ENCODE measurements at regions not wholly inside any gene's neighbourhood (a gene's known extent, or its start where the extent isn't known, plus 50 kb on each side); places are given as distances from the start of the nearest gene placed in this dataset.

DNA sequence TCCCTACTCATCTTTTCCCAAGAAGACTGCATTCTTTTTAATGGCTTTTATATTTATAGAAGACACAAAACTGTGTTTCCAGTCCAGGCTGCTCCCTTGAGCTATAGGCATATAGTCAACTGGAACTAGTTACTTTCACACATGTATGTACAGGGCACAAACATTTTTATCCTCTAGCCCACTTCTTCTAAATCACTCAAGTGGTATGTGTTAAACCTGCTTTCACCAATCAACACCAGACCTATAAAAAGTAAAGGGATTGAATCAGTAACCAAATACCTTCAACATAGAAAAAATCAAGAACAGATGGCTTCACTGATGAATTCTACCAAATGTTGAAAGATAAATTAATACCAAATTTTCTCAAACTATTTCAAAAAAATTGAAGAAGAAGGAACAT, 584.2 kb upstream of the SLITRK1 start:
- no peaks in the 10 kb centered on the region for H3K36me3 ChIP-seq (ENCODE audit: control insufficient read depth in 1 of 2, insufficient read depth in 2 of 2, low read length in 2 of 2)
- peaks cover 4 to 8% of the 10 kb centered on the region in 2 donors for H3K9me3 ChIP-seq (ENCODE audit: control insufficient read depth in 1 of 2, low read length in 2 of 2)
- H3K4me3 ChIP-seq (ENCODE audit: low read depth in 1 of 2, low read length in 2 of 2): no peak overlapping the region

DNA sequence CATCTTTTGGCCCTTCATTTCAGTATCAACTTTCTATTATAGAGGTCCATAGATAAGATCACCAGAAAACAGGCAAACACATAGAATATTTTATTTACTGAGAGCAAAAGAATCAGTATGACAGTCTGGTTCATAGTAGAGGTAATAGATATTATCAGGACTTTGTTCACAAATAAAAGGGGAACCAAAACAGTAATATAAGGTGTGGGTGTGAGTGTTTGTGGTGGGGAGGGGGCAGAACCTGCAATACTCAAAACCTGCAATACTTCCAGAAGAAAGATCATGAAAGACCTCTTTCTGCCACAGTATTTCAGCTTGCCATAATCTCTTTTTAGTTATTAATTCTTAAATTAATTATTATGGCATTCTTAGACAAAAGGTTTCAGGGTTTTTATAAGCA, 578.7 kb upstream of the SLITRK1 start:
- Histone ChIP-seq H3K9me3 (ENCODE audit: control insufficient read depth in 1 of 2, low read length in 2 of 2) (peaks cover 2 to 6% of the 10 kb centered on the region in 2 donors), H3K4me3 (ENCODE audit: low read depth in 1 of 2, low read length in 2 of 2) (no peak overlapping the region), H3K9ac (ENCODE audit: low read depth in 1 of 2, low read length in 2 of 2) (no peak overlapping the region), H3K36me3 (ENCODE audit: control insufficient read depth in 1 of 2, insufficient read depth in 2 of 2, low read length in 2 of 2) (no peaks in the 10 kb centered on the region), H3K27ac (ENCODE audit: low read depth, low read length) (no peak overlapping the region), H3K27me3 (ENCODE audit: control insufficient read depth in 1 of 2, insufficient read depth in 2 of 2, low read length in 2 of 2) (no peaks in the 10 kb centered on the region), H3K4me1 (ENCODE audit: control insufficient read depth in 1 of 2, insufficient read depth in 2 of 2, low read length in 2 of 2) (no peaks in the 10 kb centered on the region)

More for the DNA sequence above, 584.2 kb upstream of the SLITRK1 start:
- H3K9ac ChIP-seq (ENCODE audit: low read depth in 1 of 2, low read length in 2 of 2): no peak overlapping the region
- H3K27me3 ChIP-seq (ENCODE audit: control insufficient read depth in 1 of 2, insufficient read depth in 2 of 2, low read length in 2 of 2): no peaks in the 10 kb centered on the region
- no peak overlapping the region for H3K27ac ChIP-seq (ENCODE audit: low read depth, low read length)
- no peaks in the 10 kb centered on the region for H3K4me1 ChIP-seq (ENCODE audit: control insufficient read depth in 1 of 2, insufficient read depth in 2 of 2, low read length in 2 of 2)

DNA sequence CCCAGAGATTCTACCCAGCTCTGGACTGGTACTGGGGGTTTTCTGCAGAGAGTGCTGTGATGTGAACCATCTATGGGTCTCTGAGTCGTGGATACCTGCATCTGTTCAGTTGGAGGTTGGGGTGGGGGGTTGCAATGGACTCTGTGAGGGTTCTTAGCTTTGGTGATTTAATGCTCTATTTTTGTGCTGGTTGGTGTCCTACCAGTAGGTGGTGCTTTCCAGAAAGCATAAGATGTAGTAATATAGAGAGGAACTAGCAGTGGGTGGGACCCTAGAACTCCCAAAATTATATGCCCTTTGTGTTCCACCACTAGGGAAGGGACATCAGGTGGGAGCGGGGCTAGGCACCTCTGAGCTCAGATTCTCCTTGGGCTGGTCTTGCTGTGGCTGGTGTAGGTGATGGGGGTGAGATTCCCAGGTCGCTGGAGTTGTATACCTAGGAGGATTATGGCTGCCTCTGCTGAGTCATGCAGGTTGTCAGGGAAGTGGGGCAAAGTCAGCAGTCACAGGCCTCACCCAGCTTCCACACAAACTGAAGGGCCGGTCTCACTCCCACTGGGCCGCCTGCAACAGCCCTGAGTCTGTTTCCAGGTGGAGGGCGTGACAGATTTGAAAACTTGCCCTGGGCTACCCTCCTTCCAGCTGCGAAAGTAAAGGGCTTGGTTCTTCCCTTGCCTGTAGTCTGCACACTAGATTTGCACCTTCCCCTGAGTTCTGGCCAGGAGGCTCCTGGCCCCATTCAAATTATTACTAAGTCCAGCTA, 573.0 kb upstream of the SLITRK1 start:
- no peaks in the 10 kb centered on the region for H3K27me3 ChIP-seq (ENCODE audit: control insufficient read depth in 1 of 2, insufficient read depth in 2 of 2, low read length in 2 of 2)
- H3K9me3 ChIP-seq (ENCODE audit: control insufficient read depth in 1 of 2, low read length in 2 of 2): peaks cover 2 to 7% of the 10 kb centered on the region in 2 donors
- H3K27ac ChIP-seq (ENCODE audit: low read depth, low read length): no peak overlapping the region
- no peak overlapping the region for H3K4me3 ChIP-seq (ENCODE audit: low read depth in 1 of 2, low read length in 2 of 2)
- H3K9ac ChIP-seq (ENCODE audit: low read depth in 1 of 2, low read length in 2 of 2): no peak overlapping the region
- no peaks in the 10 kb centered on the region for H3K36me3 ChIP-seq (ENCODE audit: control insufficient read depth in 1 of 2, insufficient read depth in 2 of 2, low read length in 2 of 2)
- H3K4me1 ChIP-seq (ENCODE audit: control insufficient read depth in 1 of 2, insufficient read depth in 2 of 2, low read length in 2 of 2): no peaks in the 10 kb centered on the region

DNA sequence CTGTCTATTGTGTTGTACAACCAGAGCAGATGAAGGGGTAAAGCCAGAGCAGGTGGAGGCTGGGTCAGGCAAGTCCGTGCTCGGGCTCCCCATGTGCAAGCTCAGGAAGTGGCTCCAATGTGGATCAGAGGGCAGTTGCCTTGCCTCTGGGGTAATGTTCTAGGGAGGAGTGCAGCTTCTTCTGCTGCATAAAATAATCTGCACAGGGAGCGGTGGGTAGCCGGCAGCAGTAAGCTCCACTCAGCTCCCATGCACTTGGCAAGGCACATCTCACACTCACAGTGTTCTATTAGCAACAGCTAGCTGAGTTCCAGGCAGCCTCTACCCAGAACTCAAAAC, 565.3 kb upstream of the SLITRK1 start:
- no peak overlapping the region for H3K4me3 ChIP-seq (ENCODE audit: low read depth in 1 of 2, low read length in 2 of 2)
- no peaks in the 10 kb centered on the region for H3K36me3 ChIP-seq (ENCODE audit: control insufficient read depth in 1 of 2, insufficient read depth in 2 of 2, low read length in 2 of 2)
- peaks cover 4 to 8% of the 10 kb centered on the region in 2 donors for H3K9me3 ChIP-seq (ENCODE audit: control insufficient read depth in 1 of 2, low read length in 2 of 2)

DNA sequence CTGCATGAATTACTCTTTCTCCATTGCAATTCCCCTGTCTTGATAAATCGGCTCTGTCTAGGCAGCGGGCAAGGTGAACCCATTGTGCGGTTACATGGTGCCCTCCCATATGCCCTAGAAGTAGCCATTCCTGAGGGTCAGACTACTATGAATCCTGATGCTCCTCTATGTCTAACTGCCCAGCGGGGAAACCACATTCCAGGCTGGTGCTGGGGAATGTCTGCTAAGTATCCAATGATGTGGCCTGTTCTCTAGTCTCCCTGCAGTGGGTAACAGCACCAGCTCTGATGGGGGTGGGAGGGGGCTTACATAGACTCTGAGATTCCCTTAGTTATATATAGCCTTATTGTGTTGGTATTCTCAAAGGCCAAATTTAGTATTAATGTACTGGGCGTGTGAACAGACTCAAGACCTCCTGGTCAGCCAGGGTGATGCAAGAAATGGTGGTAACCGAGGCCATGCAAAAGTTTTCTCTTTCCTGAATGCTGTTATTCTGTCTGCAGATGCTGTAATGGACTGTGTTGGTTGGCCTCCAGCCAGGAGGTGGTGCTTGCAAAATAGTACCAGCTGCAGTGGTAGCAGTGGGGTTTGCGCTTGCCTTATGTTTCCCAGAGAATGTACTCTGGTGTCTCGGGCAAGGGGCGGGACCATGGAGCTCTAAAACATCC, 564.8 kb upstream of the SLITRK1 start:
- Histone ChIP-seq H3K9ac (ENCODE audit: low read depth in 1 of 2, low read length in 2 of 2) (no peak overlapping the region), H3K4me3 (ENCODE audit: low read depth in 1 of 2, low read length in 2 of 2) (no peak overlapping the region), H3K9me3 (ENCODE audit: control insufficient read depth in 1 of 2, low read length in 2 of 2) (peaks cover 4 to 8% of the 10 kb centered on the region in 2 donors), H3K4me1 (ENCODE audit: control insufficient read depth in 1 of 2, insufficient read depth in 2 of 2, low read length in 2 of 2) (no peaks in the 10 kb centered on the region), H3K27ac (ENCODE audit: low read depth, low read length) (no peak overlapping the region), H3K36me3 (ENCODE audit: control insufficient read depth in 1 of 2, insufficient read depth in 2 of 2, low read length in 2 of 2) (no peaks in the 10 kb centered on the region), H3K27me3 (ENCODE audit: control insufficient read depth in 1 of 2, insufficient read depth in 2 of 2, low read length in 2 of 2) (no peaks in the 10 kb centered on the region)

More for the DNA sequence above, 565.3 kb upstream of the SLITRK1 start:
- Histone ChIP-seq H3K4me1 (ENCODE audit: control insufficient read depth in 1 of 2, insufficient read depth in 2 of 2, low read length in 2 of 2) (no peaks in the 10 kb centered on the region), H3K27ac (ENCODE audit: low read depth, low read length) (no peak overlapping the region), H3K27me3 (ENCODE audit: control insufficient read depth in 1 of 2, insufficient read depth in 2 of 2, low read length in 2 of 2) (no peaks in the 10 kb centered on the region), H3K9ac (ENCODE audit: low read depth in 1 of 2, low read length in 2 of 2) (no peak overlapping the region)

DNA sequence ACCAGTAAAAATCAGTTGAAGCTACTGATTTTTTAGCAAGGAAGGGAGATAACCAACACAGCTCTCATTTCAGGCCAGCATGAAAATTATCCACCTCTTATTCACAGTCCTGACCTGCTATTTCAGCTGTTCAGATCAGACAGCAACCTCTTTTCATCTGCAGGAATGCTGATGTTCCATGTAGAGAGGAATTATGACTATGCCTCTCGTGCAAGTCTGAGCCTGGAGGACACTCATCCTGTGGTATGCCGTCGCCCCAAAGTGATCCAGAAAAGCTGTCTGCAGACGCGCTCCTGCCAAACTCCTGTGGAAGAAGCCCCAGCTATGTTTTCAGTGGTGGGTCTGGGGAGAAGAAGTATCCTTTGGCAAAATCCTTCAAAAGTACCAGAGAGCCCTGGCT, 563.5 kb upstream of the SLITRK1 start:
- Histone ChIP-seq H3K27ac (ENCODE audit: low read depth, low read length) (no peak overlapping the region), H3K36me3 (ENCODE audit: control insufficient read depth in 1 of 2, insufficient read depth in 2 of 2, low read length in 2 of 2) (no peaks in the 10 kb centered on the region), H3K4me3 (ENCODE audit: low read depth in 1 of 2, low read length in 2 of 2) (no peak overlapping the region)

DNA sequence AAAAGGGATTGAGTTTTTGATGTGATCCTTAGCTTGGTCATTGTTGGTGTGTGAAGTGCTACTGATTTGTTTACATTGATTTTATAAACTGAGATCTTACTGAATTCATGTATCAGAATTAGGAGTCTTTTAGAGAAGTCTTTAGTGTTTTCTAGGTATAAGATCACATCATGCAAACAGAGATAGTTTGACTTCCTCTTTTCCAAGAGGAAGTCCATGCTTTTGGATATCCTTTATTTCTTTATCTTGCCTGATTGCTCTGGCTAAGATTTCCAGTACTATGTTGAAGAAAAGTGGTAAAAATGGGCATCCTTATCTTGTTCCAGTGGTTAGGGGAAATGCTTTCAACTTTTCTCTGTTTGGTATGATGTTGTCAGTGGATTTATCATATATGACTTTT, 561.2 kb upstream of the SLITRK1 start:
- peaks cover 4 to 8% of the 10 kb centered on the region in 2 donors for H3K9me3 ChIP-seq (ENCODE audit: control insufficient read depth in 1 of 2, low read length in 2 of 2)
- no peaks in the 10 kb centered on the region for H3K27me3 ChIP-seq (ENCODE audit: control insufficient read depth in 1 of 2, insufficient read depth in 2 of 2, low read length in 2 of 2)
- H3K4me3 ChIP-seq (ENCODE audit: low read depth in 1 of 2, low read length in 2 of 2): no peak overlapping the region
- H3K4me1 ChIP-seq (ENCODE audit: control insufficient read depth in 1 of 2, insufficient read depth in 2 of 2, low read length in 2 of 2): no peaks in the 10 kb centered on the region
- no peak overlapping the region for H3K9ac ChIP-seq (ENCODE audit: low read depth in 1 of 2, low read length in 2 of 2)
- no peak overlapping the region for H3K27ac ChIP-seq (ENCODE audit: low read depth, low read length)
- H3K36me3 ChIP-seq (ENCODE audit: control insufficient read depth in 1 of 2, insufficient read depth in 2 of 2, low read length in 2 of 2): no peaks in the 10 kb centered on the region

More for the DNA sequence above, 563.5 kb upstream of the SLITRK1 start:
- Histone ChIP-seq H3K27me3 (ENCODE audit: control insufficient read depth in 1 of 2, insufficient read depth in 2 of 2, low read length in 2 of 2) (no peaks in the 10 kb centered on the region), H3K9me3 (ENCODE audit: control insufficient read depth in 1 of 2, low read length in 2 of 2) (peaks cover 4 to 8% of the 10 kb centered on the region in 2 donors), H3K4me1 (ENCODE audit: control insufficient read depth in 1 of 2, insufficient read depth in 2 of 2, low read length in 2 of 2) (no peaks in the 10 kb centered on the region), H3K9ac (ENCODE audit: low read depth in 1 of 2, low read length in 2 of 2) (no peak overlapping the region)

DNA sequence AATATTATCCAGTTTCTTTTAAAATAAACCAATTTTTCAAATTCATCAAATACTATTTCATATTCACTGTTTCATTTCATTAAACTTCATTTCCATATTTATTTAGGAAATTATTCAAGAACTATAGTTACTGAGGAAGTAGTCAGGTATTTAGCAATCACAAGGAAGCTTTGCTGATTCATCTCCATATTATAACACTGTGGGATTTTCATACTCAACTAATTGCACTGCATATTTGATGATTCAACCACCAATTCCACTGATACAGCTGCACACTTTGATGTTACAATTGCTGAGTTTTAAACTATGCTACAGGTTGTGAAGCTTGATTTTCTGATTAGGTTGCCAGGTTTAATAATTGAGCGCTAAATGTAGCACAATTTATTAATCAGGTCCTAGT, 556.8 kb upstream of the SLITRK1 start:
- Histone ChIP-seq H3K36me3 (ENCODE audit: control insufficient read depth in 1 of 2, insufficient read depth in 2 of 2, low read length in 2 of 2) (no peaks in the 10 kb centered on the region), H3K27ac (ENCODE audit: low read depth, low read length) (no peak overlapping the region), H3K9me3 (ENCODE audit: control insufficient read depth in 1 of 2, low read length in 2 of 2) (peaks cover 0 to 4% of the 10 kb centered on the region in 2 donors), H3K4me1 (ENCODE audit: control insufficient read depth in 1 of 2, insufficient read depth in 2 of 2, low read length in 2 of 2) (no peaks in the 10 kb centered on the region), H3K9ac (ENCODE audit: low read depth in 1 of 2, low read length in 2 of 2) (no peak overlapping the region), H3K4me3 (ENCODE audit: low read depth in 1 of 2, low read length in 2 of 2) (no peak overlapping the region), H3K27me3 (ENCODE audit: control insufficient read depth in 1 of 2, insufficient read depth in 2 of 2, low read length in 2 of 2) (no peaks in the 10 kb centered on the region)

DNA sequence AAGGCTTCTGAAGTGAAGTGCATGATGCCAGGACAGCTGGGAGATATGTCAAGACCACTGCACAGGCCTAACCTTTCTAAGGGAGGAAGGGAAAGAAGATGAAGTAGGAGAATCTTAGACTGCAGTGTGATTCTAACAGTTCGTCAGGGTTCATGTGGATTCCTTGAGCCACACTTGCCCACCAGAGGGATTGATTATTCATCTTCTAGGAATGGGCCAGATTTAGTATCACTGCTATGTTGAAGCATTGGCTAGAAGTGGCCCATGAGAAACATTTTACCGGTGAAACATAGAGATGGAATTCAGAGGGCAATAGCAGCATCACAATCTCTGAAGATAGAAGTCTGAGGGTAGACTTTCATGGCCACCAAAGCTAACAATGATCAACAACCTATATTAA, 550.8 kb upstream of the SLITRK1 start:
- Histone ChIP-seq H3K4me1 (ENCODE audit: control insufficient read depth in 1 of 2, insufficient read depth in 2 of 2, low read length in 2 of 2) (no peaks in the 10 kb centered on the region), H3K9me3 (ENCODE audit: control insufficient read depth in 1 of 2, low read length in 2 of 2) (peaks cover 0 to 2% of the 10 kb centered on the region in 2 donors), H3K27me3 (ENCODE audit: control insufficient read depth in 1 of 2, insufficient read depth in 2 of 2, low read length in 2 of 2) (no peaks in the 10 kb centered on the region), H3K4me3 (ENCODE audit: low read depth in 1 of 2, low read length in 2 of 2) (no peak overlapping the region), H3K36me3 (ENCODE audit: control insufficient read depth in 1 of 2, insufficient read depth in 2 of 2, low read length in 2 of 2) (no peaks in the 10 kb centered on the region), H3K9ac (ENCODE audit: low read depth in 1 of 2, low read length in 2 of 2) (no peak overlapping the region), H3K27ac (ENCODE audit: low read depth, low read length) (no peak overlapping the region)

DNA sequence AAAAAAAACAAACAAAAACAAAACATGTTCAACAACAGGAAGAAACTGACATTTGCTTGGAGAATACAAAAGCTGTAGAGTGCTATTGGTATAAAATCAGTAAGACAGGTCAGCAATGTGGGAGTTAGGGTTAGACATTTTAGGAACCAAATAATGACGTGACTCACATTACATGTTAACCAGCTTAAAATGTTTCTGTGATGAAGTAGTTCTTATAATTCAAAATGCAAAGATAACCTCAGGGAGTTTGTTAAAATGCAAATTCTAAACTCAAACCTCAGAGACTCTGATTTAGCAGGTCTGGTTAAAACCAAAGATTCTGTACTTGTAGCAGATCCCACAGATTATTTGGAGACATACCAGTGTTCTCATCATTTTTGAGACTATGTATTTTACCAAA, 549.4 kb upstream of the SLITRK1 start:
- Histone ChIP-seq H3K36me3 (ENCODE audit: control insufficient read depth in 1 of 2, insufficient read depth in 2 of 2, low read length in 2 of 2) (no peaks in the 10 kb centered on the region), H3K9ac (ENCODE audit: low read depth in 1 of 2, low read length in 2 of 2) (no peak overlapping the region), H3K27me3 (ENCODE audit: control insufficient read depth in 1 of 2, insufficient read depth in 2 of 2, low read length in 2 of 2) (no peaks in the 10 kb centered on the region), H3K4me3 (ENCODE audit: low read depth in 1 of 2, low read length in 2 of 2) (no peak overlapping the region), H3K27ac (ENCODE audit: low read depth, low read length) (no peak overlapping the region), H3K9me3 (ENCODE audit: control insufficient read depth in 1 of 2, low read length in 2 of 2) (peaks cover 0 to 2% of the 10 kb centered on the region in 2 donors), H3K4me1 (ENCODE audit: control insufficient read depth in 1 of 2, insufficient read depth in 2 of 2, low read length in 2 of 2) (no peaks in the 10 kb centered on the region)

Measured in duodenal mucosa (tissue), 2 donors.